ENCODE measurements at regions not wholly inside any gene's neighbourhood (a gene's known extent, or its start where the extent isn't known, plus 50 kb on each side); places are given as distances from the start of the nearest gene placed in this dataset.

DNA sequence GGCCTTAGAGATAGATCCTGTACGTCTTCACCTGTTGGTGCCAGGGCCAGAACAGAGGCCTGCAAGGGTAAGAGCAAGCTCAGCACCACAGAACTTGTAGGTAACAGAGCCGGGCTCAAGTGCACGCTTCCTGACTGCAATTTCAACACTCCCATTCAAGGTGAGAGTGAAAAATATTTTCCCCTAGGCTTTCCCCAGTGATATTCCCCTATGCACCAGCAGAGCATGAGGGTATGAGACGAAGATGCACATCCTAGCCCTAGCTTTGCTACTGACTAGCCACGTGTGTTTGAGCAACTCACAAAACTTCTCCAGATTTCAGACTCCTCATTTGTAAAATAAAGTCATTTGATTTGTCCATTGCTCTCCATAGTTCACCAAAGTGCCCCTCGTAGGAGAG, 411.6 kb downstream of the ZNF521 start:
- DNase-seq (ENCODE audit: low spot score): no peak

DNA sequence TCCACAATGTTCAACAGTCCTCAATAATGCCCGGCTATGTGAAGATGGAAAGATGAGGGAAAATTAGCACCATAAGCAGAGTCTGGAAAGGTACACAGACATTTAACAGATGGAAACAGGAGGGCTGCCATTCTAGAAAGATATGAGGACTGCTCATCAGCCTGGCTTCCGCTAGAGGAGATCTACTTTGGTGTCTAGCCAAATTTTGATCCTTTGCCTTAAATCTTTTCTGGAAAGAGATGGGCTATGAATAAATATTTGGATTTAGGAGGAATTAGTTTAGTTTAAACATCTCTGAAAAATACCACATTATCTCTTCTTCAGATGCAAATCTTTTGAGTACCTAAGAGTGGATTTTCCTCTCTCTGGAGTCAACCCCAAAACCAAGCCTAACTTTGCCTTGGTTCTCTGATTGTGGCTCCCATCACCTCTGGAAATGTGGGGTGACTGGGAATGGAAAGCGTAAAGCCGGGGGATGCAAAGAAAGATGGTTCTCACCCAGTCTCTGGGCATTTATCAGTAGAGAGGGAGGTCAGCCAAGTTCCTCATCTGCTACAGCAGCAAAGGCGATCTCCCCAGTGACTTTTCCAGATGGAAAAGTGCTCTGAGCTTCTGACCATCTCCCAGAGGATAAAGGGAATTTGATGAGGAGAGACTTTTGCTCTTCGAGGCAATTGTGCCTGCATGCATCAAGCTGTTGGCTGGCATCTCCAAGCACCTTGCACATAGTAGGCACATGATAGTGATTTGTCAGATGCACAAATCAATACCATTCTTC, 410.6 kb downstream of the ZNF521 start:
- no peak for DNase-seq (ENCODE audit: low spot score)

DNA sequence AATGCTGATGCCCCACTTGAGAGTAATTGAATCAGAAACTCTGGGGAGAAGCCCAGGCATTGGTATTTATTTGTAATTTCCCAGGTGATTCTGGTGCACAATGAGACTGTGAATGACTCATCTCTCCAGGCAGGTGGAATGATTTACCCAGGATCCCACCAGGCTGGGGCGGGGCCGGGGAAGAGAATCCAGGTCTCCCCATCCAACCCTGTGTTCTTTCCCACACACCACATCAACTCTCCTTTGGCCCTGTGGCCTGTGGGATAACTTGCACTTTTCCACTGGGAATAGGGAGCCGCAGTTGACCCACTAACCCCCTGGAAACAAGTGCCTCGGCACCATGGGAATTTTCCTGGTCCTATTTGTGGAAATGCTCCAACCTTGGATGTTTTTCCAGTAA, 409.8 kb downstream of the ZNF521 start:
- DNase-seq (ENCODE audit: low spot score): no peak

DNA sequence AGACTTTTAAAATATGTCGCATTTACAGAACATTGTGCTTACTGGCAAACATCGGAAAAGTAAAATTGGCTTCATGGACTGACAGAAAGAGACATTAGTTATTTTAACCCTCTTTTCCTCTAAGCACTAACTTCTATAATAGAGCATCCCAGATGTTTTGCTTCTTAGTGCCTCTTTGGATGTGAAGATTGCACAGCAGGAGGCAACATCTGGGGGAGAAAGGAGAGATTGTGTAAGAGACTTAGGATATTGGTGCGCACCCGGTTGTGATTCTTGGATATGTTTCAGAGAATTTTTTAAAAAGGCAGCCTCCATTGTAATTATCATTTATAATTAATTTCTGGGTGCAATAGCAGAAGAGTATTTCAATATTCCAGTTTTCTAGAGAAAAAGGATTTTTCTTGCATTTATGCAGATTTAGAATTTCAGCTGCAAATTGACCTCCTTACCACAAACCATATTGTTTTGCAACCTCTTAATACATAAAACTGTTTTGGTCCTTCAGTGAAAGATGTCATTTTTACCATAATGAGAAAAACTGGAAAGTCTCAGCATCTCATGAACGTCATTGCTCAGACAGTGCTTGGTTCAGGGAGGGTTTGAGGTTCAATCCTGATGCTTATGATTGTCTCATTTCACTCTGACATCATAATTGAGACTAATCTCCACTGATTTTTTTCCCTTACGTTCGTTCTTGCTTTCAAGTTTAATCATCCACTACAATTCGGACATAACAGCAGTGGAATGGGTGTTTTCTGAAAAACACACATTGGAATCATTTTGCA, 404.3 kb downstream of the ZNF521 start:
- DNase-seq (ENCODE audit: low spot score): no peak

DNA sequence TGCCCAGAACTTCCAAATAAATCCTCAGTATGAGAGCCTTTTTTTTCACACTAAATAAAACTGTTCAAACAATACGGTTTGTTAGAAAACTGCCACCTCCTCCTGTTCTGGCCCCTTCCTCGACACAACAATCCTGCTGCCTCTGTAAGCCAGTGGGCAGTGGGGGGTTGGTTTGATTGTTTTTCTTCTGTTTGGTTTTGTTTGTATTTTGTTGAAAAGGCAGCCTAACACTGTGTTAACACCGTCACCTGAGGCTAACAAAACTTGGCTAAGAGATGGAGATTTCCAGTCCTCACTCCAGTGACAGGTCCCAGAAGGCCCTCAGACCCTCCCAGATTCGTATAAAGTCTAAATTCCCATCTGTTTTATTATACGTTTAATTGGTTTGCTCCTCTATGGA, 402.1 kb downstream of the ZNF521 start:
- DNase-seq (ENCODE audit: low spot score): no peak

DNA sequence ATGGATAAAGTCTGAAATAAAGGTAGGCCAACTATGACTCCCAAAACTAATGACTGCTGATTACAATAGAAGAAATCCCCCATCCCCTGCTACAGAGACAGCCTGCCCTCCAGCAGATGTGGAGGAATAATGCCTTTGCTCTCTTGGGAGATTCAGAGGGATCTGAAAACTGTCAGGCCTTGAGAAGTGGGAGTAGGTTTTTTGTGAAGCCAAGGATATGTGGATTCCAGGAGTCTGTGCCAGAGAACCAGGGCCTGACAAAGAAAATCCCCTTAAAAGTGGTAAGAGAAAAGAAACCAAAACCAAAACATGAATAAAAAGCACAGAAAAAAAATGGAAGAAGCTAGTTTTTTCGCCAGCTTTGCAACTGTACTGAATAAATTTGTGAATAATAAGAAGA, 397.6 kb downstream of the ZNF521 start:
- DNase-seq (ENCODE audit: low spot score): no peak

DNA sequence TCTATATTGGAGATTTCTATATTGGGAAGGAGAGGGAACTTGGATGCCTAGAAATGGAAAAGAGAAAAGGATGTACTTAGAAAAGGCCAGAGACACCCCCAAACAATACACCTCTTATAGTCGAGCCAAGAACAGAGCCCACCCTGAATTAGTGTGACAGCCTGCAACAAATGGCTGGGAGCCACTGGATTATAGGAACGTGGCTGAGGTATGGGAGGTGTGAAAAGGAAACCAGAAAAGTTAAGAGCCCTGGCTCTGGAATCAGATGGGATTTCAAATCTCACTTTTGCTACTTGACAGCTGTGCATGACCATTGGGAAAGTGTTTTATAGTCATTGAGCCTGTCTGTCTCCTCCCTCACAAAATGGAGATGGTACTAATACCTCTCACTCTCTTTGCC, 394.0 kb downstream of the ZNF521 start:
- DNase-seq (ENCODE audit: low spot score): no peak

DNA sequence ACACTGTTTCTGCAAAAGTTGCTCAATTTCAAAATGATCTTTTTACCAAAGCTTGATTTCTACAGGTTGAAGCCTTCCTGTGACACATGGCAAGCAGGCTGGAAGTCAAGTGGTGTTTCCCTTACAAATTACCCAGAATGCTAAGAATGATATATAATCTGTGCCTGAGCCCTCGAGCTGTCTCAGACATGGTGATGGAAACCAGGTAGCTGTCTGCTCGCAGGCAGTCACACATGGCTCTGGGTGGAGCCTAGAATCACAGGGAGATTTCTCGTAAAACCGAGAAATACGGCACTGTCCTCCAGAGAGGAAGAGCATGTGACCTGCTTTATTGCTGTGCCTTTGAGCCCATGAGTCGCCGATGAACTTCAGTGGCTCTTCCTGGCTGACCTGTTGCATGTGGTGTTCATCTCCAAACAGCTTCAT, 392.9 kb downstream of the ZNF521 start:
- no peak for DNase-seq (ENCODE audit: low spot score)

DNA sequence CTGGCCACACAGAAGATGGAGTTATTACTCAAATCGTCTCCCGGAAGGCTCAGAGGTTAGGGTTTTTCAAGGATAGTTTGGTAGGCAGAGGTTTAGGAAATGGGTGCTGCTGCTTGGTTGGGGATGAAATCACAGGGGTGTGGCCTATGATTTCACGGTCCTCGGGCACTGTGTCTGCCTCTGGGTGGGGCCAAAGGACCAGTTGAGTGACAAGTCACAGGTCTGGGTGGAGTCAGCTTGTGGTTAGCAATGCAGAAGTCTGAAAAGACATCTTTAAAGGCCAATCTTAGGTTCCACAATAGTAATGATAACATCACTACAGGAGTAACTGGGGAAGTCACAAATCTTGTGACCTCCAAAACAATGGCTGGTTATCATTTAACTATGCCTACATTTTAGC, 387.8 kb downstream of the ZNF521 start:
- DNase-seq (ENCODE audit: low spot score): no peak

DNA sequence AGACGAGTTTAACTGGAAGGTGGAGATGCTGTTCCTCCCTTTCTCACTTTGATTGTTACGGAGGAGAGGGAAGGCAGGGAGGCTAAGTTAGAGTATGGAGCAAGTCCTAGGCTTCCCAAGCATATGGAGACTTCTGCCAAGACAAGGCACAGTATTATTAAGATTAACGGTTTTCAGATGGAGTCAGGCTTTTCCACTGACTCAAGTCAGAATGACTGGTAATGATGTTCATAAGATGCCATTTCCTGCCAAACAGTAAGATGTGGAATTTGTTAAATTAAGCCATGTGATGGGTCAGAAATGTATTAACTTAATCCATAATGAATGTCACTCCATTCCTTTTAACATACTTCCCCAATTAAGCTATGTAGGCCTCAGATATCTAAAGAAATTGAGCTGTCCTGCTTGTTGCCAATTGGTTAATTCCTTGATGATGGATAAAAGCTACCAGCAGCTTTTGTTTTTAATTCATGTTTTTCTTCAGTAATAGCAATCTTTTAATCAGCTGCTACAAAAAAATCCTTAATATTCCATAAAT, 383.7 kb downstream of the ZNF521 start:
- DNase-seq (ENCODE audit: low spot score): no peak

DNA sequence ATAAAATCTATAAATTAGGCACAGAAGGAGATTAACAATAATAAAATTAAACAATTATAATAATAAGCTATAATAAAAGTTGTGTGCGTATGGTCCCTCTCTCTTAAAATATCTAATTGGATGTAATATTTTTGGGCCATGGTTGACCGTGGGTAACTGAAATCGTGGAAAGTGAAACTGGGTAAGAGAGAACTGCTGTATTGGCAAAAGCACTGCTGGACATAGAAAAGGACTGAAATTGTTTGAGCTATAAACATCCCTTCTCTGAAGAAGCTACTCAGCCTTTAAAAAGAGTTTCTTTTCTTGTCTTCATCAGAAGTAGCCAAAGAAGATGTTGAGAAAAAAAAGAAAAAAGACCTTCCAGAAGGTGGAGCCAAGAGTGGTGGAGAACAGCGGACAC, 379.4 kb downstream of the ZNF521 start:
- DNase-seq (ENCODE audit: low spot score): no peak

DNA sequence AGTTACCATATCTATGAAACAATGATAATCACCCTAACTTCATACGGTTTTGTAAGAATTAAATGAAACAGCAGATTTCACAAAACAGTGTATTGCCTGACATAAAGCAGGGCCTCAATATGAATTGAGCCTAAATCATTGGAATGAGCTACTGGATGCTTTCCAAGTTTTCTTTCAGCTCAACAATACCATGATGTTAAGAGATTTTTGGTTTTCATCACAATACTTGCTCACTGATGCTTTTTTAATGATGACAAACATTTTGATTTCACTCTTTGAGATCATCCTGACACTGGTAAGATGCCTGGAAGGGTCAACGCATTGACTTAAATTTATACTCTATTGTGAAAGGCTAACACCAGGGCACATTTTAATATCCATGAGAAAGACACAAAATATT, 377.5 kb downstream of the ZNF521 start:
- DNase-seq (ENCODE audit: low spot score): no peak

DNA sequence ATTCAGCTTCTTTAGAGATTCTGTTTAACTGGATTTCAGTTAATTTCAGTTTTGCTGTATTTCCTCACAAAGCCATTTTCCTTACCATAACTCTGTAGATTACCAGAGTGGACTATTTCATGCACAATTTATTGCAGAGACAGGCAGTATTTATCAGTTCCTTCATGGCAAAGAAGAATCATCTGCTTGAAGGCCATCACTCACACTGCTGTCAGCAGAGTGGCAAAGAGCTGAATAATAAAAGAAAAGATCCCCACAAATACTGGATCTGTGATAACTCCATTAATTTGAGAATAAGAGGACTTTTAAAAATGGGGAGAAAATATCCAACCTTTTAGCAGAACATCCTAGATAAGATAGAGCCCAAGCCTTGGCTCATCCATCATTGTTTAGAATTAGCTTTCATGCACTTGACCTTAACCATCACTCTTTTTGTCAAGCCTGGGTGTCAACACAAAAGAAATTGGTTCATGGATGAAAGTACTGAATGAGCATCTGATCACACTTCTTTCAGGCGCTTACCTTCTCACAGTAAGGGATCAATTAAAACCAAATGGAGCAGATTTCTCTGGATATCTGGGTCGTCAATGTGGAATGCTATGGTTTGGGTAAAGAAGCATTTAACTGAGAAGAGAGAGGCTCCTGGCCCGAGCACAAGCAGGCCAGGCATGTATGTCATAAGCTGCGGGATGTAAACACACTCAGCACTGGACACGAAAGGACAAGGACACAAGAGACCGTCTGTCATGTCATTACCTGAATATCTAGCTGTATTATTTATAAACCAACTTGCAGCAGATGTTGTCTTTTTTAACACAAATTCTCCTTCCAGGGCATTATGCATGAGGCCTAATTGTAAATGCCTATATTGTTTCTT, 376.2 kb downstream of the ZNF521 start:
- DNase-seq (ENCODE audit: low spot score): no peak

DNA sequence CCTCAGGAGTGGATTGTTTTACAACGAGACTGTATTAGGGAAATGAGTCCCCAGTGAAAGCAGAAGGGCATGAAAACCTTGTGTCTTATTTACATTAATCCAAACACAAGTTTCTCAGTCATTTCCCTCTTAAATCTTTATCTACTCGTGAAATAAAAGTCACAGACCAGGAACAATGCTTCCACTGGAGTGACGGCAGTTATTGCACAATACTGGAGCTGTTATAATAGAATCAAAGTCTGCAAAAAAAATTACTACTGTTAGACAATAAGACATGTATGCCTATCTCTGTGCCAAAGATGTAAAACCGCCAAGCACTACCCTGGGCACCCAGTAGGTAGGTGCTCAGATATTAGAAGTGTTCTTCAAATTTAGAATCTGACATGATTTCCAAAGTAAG, 375.5 kb downstream of the ZNF521 start:
- no peak for DNase-seq (ENCODE audit: low spot score)

DNA sequence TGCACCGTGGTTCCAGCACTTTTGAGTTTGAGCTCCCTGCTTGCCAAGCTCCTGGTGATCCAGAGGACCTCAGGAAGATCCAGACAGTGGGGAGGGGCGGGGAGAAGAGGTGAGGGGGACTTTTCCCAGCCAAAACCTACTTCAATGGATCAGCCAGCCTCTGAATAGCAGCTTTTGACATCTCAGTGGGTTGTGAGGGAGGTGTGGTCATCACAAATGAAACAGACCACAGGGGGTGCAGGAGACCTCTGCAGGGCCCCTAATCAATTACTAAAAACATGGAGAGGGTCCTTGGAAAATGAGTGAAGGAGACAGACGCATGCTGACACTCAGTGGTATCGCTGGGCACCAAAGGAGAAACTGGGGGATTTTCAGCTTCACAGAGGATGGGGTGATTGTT, 372.7 kb downstream of the ZNF521 start:
- no peak for DNase-seq (ENCODE audit: low spot score)

DNA sequence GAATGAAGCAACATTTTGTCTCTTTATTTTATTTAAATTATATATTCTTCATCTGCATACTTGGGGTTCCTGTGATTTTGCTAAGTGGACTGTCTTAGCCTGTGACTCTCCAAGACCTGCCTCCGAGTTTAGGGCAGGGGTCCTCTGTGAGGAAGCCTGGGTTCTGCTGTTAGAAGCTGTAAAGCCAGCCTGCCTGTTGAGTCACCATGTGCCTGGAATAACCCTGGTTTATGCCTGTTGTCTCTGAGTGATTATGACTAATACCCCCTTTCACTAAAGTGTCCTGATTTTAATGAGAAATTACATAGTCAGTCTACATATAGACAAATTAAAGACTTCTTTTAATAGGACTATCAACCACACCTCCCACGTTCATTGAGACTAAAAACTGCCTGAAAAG, 369.1 kb downstream of the ZNF521 start:
- DNase-seq (ENCODE audit: low spot score): no peak

DNA sequence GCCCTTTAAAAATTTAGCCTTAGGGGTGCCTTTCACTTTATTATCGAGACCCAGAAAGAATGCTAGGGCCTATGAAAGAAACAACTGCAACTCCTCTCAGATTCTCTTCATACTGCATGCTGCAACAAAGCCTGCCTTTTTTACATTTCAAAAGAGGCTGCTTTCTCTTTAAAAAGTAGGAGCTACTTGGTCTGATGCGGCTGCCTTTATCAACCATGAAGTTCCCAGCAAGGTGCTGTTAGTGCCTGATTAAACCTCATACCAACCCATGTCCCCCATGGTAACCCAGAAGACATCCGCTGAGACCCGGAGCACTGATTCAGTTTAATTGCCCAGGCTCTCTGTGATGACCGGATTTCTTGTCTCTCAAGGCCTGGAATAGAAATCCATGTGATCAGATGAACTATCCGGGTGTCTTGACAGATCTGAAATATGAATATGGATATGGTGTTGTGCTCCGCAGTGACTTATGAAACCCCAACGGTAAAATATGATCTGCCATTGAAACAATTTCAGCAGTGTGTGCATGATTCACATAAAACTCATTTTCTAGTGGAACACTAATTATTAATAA, 368.3 kb downstream of the ZNF521 start:
- DNase-seq (ENCODE audit: low spot score): no peak

DNA sequence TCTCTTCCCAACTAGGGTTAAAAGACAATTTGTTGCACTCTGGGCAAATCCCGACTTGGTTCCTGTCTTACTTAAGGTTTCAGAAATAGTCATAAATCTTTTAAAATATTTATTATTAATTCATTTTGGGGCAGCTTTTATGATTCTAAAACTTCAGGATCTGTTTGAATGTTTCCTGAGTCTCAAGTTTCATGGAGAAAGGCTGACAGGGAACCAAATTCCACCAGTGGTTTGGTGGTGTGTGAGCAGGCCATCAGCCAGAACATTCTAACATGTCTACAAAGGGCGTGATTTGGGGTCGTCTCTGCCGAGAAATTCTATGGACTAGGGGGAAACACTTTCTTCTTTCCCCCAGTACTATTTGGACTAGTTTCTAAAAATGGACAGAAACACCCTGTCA, 366.4 kb downstream of the ZNF521 start:
- no peak for DNase-seq (ENCODE audit: low spot score)

DNA sequence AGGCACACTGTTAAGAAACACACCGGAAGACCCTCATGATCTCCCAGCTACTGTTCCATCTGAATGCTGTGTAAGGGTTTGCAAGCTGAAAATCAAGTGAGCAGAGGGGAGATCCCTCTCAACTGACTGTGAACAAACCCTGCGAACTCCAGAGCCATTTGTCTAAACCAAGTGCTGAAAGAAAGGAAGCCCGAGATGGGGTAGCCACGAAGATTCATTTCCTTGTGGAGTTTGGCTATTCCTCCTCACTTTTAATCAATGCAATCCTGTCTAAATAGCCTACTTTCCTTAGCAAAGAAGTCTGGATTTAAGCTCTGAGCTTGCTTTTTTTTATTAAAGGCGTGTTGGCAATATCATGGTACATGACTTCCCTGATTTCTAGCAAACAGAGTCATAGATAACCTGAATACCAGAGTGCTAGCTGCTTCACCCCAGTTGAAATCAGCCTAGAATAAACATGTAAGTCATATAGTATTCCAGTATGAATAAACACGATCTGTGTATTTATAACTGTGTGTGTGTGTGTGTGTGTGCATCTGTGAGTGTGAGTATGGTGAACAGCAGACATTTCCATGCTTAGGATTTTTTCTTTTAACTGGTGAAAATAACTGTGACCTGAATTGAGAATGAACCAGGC, 365.2 kb downstream of the ZNF521 start:
- no peak for DNase-seq (ENCODE audit: low spot score)

DNA sequence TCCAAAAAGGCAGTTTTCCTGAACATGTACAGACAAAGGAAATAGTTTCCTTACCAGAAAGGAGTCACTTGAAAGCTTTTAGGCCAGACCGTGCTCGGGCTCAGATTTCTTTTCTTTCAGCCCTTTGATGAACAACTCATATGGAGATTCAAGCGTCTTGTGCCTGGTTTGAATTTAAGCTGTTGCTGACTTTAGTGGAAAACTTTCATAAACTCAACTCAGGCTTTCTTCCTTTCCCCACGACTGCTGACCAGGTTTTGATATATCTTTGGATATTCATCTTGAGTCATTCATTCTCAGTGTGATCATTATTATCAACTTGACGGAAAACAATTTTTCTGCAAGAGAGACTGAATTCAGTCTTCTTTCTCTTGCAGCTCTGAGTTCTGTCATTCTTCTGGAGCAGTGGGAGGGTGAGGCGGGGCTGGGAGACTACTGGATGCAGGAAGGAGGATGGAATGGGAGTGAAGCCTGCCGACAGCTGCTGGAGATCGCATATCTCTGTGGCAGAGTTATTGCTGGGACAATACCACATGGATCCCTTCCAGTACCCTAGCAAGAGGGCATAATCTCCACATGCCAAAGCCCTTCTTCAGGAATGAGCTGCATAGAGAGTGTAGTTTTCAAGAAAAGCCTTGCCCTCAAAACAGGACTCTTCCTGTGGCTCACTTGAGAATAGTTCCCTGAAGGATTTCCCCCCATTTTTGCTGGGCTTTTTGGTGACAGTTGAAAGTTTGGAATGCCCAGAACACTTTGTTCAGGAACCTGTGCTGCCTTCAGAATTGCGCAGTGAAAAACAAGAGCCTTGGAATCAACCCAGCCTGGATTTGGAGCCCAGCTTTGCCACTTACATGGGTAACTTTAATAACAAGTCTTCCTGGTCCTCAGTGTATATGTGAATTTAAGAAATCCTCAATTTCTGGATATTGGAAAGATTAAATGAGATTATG, 364.4 kb downstream of the ZNF521 start:
- no peak for DNase-seq (ENCODE audit: low spot score)
